MM.1S (cell line): ENCODE measurements at regions not wholly inside any gene's neighbourhood (a gene's known extent, or its start where the extent isn't known, plus 50 kb on each side); places are given as distances from the start of the nearest gene placed in this dataset.

Experiments
- EZH2phosphoT487 ChIP-seq: fragments of 300-600 bp; sonication (generic); IDR thresholded peaks from 2 replicates; pipeline ENCODE4 v1.6.1; 2018; ENCODE audit warnings: antibody characterized with exemption, low read length
- TF ChIP-seq, protein P1 (sequence below): fragments of 300-600 bp; sonication (generic); IDR thresholded peaks from 2 replicates; pipeline ENCODE4 v1.5.1; 2016; ENCODE audit warnings: antibody characterized with exemption, low read length, mixed read lengths

DNA sequence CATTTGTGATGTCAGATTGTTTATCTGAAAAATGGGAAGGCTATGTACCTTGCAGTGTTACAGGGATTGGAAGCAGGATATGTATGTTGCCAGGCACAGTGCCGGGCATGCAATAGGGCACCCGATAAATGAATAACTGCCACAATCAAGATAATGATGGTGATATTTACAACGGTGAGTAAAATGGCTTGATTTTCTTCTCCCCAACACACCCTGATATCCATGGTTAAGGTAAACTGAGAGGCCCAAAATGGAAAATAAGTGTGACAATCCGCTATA is 108.3 kb downstream of the CYP26A1 start:
- TF ChIP-seq EZH2phosphoT487: no peak
- TF ChIP-seq, protein P1, sequence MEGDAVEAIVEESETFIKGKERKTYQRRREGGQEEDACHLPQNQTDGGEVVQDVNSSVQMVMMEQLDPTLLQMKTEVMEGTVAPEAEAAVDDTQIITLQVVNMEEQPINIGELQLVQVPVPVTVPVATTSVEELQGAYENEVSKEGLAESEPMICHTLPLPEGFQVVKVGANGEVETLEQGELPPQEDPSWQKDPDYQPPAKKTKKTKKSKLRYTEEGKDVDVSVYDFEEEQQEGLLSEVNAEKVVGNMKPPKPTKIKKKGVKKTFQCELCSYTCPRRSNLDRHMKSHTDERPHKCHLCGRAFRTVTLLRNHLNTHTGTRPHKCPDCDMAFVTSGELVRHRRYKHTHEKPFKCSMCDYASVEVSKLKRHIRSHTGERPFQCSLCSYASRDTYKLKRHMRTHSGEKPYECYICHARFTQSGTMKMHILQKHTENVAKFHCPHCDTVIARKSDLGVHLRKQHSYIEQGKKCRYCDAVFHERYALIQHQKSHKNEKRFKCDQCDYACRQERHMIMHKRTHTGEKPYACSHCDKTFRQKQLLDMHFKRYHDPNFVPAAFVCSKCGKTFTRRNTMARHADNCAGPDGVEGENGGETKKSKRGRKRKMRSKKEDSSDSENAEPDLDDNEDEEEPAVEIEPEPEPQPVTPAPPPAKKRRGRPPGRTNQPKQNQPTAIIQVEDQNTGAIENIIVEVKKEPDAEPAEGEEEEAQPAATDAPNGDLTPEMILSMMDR: no peak
